Astrocyte (in vitro differentiated cells and primary cell): ENCODE measurements at regions not wholly inside any gene's neighbourhood (a gene's known extent, or its start where the extent isn't known, plus 50 kb on each side); places are given as distances from the start of the nearest gene placed in this dataset.

Source experiments
- DNase-seq: peaks from one replicate; pipeline ENCODE4 v3.0.0-alpha.2; 2010; ENCODE audit warnings: low read depth
- FAIRE-seq: peaks from 2 replicates; lab custom pipeline; 2011; peaks lifted over from hg19 to GRCh38; lab: Jason Lieb, UNC
- H2AFZ ChIP-seq: 2 replicates; pipeline ENCODE4 v1.6.0; 2012; ENCODE audit warnings: low read depth, low read length, inconsistent platforms
- H3K27ac ChIP-seq: 2 replicates; pipeline ENCODE4 v1.5.1; 2011; ENCODE audit warnings: low read depth, low read length, inconsistent platforms
- H3K27me3 ChIP-seq: 2 replicates; pipeline ENCODE4 v1.6.0; 2011; ENCODE audit warnings: low read length, inconsistent platforms; ENCODE audit not compliant: insufficient read depth
- H3K36me3 ChIP-seq: 2 replicates; pipeline ENCODE4 v1.5.1; 2011; ENCODE audit warnings: low read length, inconsistent platforms; ENCODE audit not compliant: insufficient read depth
- H3K4me1 ChIP-seq: 2 replicates; pipeline ENCODE4 v1.5.1; 2011; ENCODE audit warnings: low read length, inconsistent platforms; ENCODE audit not compliant: insufficient read depth
- H3K4me2 ChIP-seq: 2 replicates; pipeline ENCODE4 v1.6.0; 2012; ENCODE audit warnings: low read length, inconsistent platforms
- H3K4me3 ChIP-seq: 2 replicates; pipeline ENCODE4 v1.5.1; 2011; ENCODE audit warnings: low read depth, mild to moderate bottlenecking, low read length, inconsistent platforms; ENCODE audit not compliant: insufficient read depth
- H3K79me2 ChIP-seq: 2 replicates; pipeline ENCODE4 v1.6.0; 2012; ENCODE audit warnings: mild to moderate bottlenecking, low read length, inconsistent platforms; ENCODE audit not compliant: insufficient read depth
- H3K9ac ChIP-seq: 2 replicates; pipeline ENCODE4 v1.6.0; 2012; ENCODE audit warnings: mild to moderate bottlenecking, low read length, inconsistent platforms
- H3K9me3 ChIP-seq: 2 replicates; pipeline ENCODE4 v1.5.1; 2012; ENCODE audit warnings: low read depth, mild to moderate bottlenecking, low read length, inconsistent platforms; ENCODE audit not compliant: insufficient read depth
- H4K20me1 ChIP-seq: 2 replicates; pipeline ENCODE4 v1.6.0; 2012; ENCODE audit warnings: low read length, inconsistent platforms; ENCODE audit not compliant: insufficient read depth
- H3K27ac Mint-ChIP-seq: one replicate; pipeline ENCODE4 v1.8.0; 2021; ENCODE audit warnings: mild to moderate bottlenecking, mixed read lengths; ENCODE audit not compliant: unreplicated experiment
- H3K27me3 Mint-ChIP-seq: one replicate; pipeline ENCODE4 v1.8.0; 2021; ENCODE audit warnings: low read depth, mixed read lengths; ENCODE audit not compliant: unreplicated experiment
- H3K36me3 Mint-ChIP-seq: one replicate; pipeline ENCODE4 v1.8.0; 2021; ENCODE audit warnings: low read depth, mixed read lengths; ENCODE audit not compliant: unreplicated experiment
- H3K4me1 Mint-ChIP-seq: one replicate; pipeline ENCODE4 v1.8.0; 2021; ENCODE audit warnings: low read depth, mixed read lengths; ENCODE audit not compliant: unreplicated experiment
- H3K4me3 Mint-ChIP-seq: one replicate; pipeline ENCODE4 v1.8.0; 2021; ENCODE audit warnings: mild to moderate bottlenecking, moderate library complexity, mixed read lengths; ENCODE audit not compliant: unreplicated experiment
- H3K9me3 Mint-ChIP-seq: one replicate; pipeline ENCODE4 v1.8.0; 2021; ENCODE audit warnings: mild to moderate bottlenecking, mixed read lengths; ENCODE audit not compliant: unreplicated experiment
- CTCF ChIP-seq: IDR thresholded peaks from 2 replicates; pipeline ENCODE4 v1.5.1; 2011; ENCODE audit warnings: low read depth, mild to moderate bottlenecking, inconsistent platforms, low read length, moderate library complexity; ENCODE audit not compliant: insufficient read depth
- EZH2 ChIP-seq: IDR thresholded peaks from 2 replicates; pipeline ENCODE4 v1.6.1; 2012; ENCODE audit warnings: mild to moderate bottlenecking, low read length, inconsistent platforms; ENCODE audit not compliant: insufficient read depth

- H2AFZ ChIP-seq = peak overlapping the region; percentile 23
- peak; percentile 59 for DNase-seq
- Mint-ChIP-seq H3K27me3 (no peaks in the 10 kb centered on the region), H3K4me3 (no peak overlapping the region), H3K9me3 (no peaks in the 10 kb centered on the region), H3K4me1 (peaks cover 12% of the 10 kb centered on the region), H3K36me3 (no peaks in the 10 kb centered on the region), H3K27ac (peak overlapping the region; percentile 54)
- no peak overlapping the region for H3K4me3 ChIP-seq
- H3K27ac ChIP-seq = no peak overlapping the region
- no peaks in the 10 kb centered on the region for H3K36me3 ChIP-seq
- H3K4me2 ChIP-seq = no peak overlapping the region
- H3K4me1 ChIP-seq = no peaks in the 10 kb centered on the region
- no peak for TF ChIP-seq CTCF
- no peak for TF ChIP-seq EZH2
- no peaks in the 10 kb centered on the region for H3K9me3 ChIP-seq
- H3K9ac ChIP-seq = no peak overlapping the region
- no peak for FAIRE-seq
- no peaks in the 10 kb centered on the region for H3K79me2 ChIP-seq
- no peaks in the 10 kb centered on the region for H4K20me1 ChIP-seq
- no peaks in the 10 kb centered on the region for H3K27me3 ChIP-seq
Measured at GRCh38 chr18:29753379-29753778, 1289.2 kb downstream of the DSC3 start.

- DNase-seq (peak; percentile 28), FAIRE-seq (no peak)
- H3K27me3 ChIP-seq = no peaks in the 10 kb centered on the region
- H3K27ac ChIP-seq = no peak overlapping the region
- no peaks in the 10 kb centered on the region for H3K4me1 ChIP-seq
- H3K4me2 ChIP-seq = no peak overlapping the region
- peaks cover 12% of the 10 kb centered on the region for H3K4me1 Mint-ChIP-seq
- H3K9me3 ChIP-seq = no peaks in the 10 kb centered on the region
- no peak overlapping the region for H3K9ac ChIP-seq
- H4K20me1 ChIP-seq = no peaks in the 10 kb centered on the region
- no peaks in the 10 kb centered on the region for H3K27me3 Mint-ChIP-seq
- H3K36me3 ChIP-seq = no peaks in the 10 kb centered on the region
- no peak overlapping the region for H3K4me3 ChIP-seq
- no peak for TF ChIP-seq CTCF
- TF ChIP-seq EZH2 = no peak
- no peaks in the 10 kb centered on the region for H3K36me3 Mint-ChIP-seq
- no peaks in the 10 kb centered on the region for H3K79me2 ChIP-seq
- no peak overlapping the region for H2AFZ ChIP-seq
- peak overlapping the region; percentile 2 for H3K27ac Mint-ChIP-seq
- H3K9me3 Mint-ChIP-seq = no peaks in the 10 kb centered on the region
- H3K4me3 Mint-ChIP-seq = no peak overlapping the region
Measured at GRCh38 chr18:29749704-29750103, 1292.8 kb downstream of the DSC3 start.

DNA sequence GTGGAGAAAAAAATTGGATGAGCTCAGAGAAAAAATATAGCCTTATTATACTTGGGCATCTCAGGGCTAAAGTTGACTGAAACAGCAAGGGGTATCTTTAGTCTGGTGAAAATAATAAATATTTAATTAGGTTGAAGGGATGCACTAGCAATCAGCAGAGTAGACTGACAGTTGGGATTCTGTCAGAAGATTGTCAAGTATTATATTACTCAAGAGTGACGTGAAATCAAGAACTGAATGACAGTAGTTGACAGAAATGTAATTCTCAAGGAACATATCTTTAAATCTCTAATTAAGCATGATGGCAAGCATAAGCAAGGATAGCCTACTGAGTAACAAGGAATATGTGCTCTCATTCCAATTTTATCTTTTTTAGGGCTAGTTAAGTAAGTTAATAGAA, 1301.1 kb downstream of the DSC3 start:
- Histone ChIP-seq H3K27me3 (no peaks in the 10 kb centered on the region), H3K79me2 (no peaks in the 10 kb centered on the region), H4K20me1 (no peaks in the 10 kb centered on the region), H3K4me3 (no peak overlapping the region), H3K36me3 (no peaks in the 10 kb centered on the region), H3K4me1 (no peaks in the 10 kb centered on the region), H3K27ac (no peak overlapping the region), H3K4me2 (no peak overlapping the region), H3K9me3 (no peaks in the 10 kb centered on the region), H3K9ac (no peak overlapping the region), H2AFZ (no peak overlapping the region)
- H3K4me1 Mint-ChIP-seq = no peaks in the 10 kb centered on the region
- no peak overlapping the region for H3K4me3 Mint-ChIP-seq
- FAIRE-seq (no peak), DNase-seq (no peak)
- no peak overlapping the region for H3K27ac Mint-ChIP-seq
- H3K9me3 Mint-ChIP-seq = peaks cover 2% of the 10 kb centered on the region
- no peaks in the 10 kb centered on the region for H3K36me3 Mint-ChIP-seq
- no peaks in the 10 kb centered on the region for H3K27me3 Mint-ChIP-seq
- TF ChIP-seq CTCF (no peak), EZH2 (no peak)
